ENCODE measurements at regions not wholly inside any gene's neighbourhood (a gene's known extent, or its start where the extent isn't known, plus 50 kb on each side); places are given as distances from the start of the nearest gene placed in this dataset.

DNA sequence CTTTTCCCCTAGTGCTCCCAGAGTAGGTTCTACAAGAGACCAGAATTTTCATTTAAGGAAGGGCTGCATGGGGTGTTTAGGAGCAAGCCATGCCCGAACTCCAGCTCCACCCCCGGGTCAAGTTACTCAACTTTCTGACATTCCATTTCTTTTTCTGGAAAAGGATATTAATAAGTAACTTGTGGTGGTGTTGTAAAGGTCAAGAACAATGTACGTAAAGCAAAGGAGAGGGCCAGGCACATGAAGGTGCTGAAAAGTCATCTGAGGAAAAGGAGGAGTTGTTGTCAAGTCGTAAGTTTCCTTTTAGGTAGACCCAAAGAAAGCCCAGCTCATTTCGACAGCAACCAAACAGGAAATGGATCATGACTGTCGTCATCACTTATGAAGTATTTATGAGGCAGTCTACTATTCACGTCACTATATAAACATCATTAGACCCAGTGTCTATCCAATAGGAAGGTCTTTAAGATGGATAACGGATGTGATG is 319.6 kb upstream of the IL12A start:
- TF ChIP-seq POLR2A (IDR thresholded peaks at IDR 0.05), result no peak
- TF ChIP-seq, protein P1, sequence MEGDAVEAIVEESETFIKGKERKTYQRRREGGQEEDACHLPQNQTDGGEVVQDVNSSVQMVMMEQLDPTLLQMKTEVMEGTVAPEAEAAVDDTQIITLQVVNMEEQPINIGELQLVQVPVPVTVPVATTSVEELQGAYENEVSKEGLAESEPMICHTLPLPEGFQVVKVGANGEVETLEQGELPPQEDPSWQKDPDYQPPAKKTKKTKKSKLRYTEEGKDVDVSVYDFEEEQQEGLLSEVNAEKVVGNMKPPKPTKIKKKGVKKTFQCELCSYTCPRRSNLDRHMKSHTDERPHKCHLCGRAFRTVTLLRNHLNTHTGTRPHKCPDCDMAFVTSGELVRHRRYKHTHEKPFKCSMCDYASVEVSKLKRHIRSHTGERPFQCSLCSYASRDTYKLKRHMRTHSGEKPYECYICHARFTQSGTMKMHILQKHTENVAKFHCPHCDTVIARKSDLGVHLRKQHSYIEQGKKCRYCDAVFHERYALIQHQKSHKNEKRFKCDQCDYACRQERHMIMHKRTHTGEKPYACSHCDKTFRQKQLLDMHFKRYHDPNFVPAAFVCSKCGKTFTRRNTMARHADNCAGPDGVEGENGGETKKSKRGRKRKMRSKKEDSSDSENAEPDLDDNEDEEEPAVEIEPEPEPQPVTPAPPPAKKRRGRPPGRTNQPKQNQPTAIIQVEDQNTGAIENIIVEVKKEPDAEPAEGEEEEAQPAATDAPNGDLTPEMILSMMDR (IDR thresholded peaks at IDR 0.05), result no peak
